PC-9 (cell line): ENCODE measurements at regions not wholly inside any gene's neighbourhood (a gene's known extent, or its start where the extent isn't known, plus 50 kb on each side); places are given as distances from the start of the nearest gene placed in this dataset.

Source experiments
- BruUV-seq: library from RNA; stranded (reverse); fragments of 400-500 nt; replicated peaks from 2 replicates; lab custom pipeline; 2021; lab: Mats Ljungman, UMichigan
- CTCF ChIA-PET: fragments of 300-600 bp; sonication (Branson Sonifier 250); formaldehyde crosslinking; loops from one replicate; lab custom pipeline; 2022; ENCODE audit warnings: antibody characterized with exemption; lab: Charles Lee
- POLR2A ChIA-PET: fragments of 300-600 bp; sonication (Branson Sonifier 250); formaldehyde crosslinking; loops from one replicate; lab custom pipeline; 2022; ENCODE audit warnings: antibody characterized with exemption; ENCODE audit not compliant: unreplicated experiment; lab: Charles Lee
- DNase-seq, 2 experiments: peaks; one replicate each; pipeline versions ENCODE4 v3.0.0 to v3.0.0-alpha.2; 2015 to 2022; ENCODE audit warnings: mixed read lengths in 1 of 2
- H2AFZ ChIP-seq: fragments of 200-600 bp; sonication (generic); 2 replicates; pipeline ENCODE4 v1.8.1; 2017; ENCODE audit warnings: antibody characterized with exemption
- H3F3A ChIP-seq: fragments of 200-600 bp; sonication (generic); 2 replicates; pipeline ENCODE4 v1.8.1; 2017; ENCODE audit warnings: antibody characterized with exemption, mild to moderate bottlenecking, low read depth; ENCODE audit not compliant: insufficient read depth
- H3K27ac ChIP-seq: fragments of 200-600 bp; sonication (generic); 2 replicates; pipeline ENCODE4 v1.6.1; 2016; ENCODE audit warnings: mixed run types
- H3K27me3 ChIP-seq: fragments of 200-600 bp; sonication (generic); 2 replicates; pipeline ENCODE4 v1.6.1; 2016; ENCODE audit warnings: low read depth, mixed run types; ENCODE audit not compliant: insufficient read depth
- H3K36me3 ChIP-seq: fragments of 200-600 bp; sonication (generic); 2 replicates; pipeline ENCODE4 v1.6.1; 2016; ENCODE audit warnings: low read depth, mixed run types
- H3K4me1 ChIP-seq: fragments of 200-600 bp; sonication (generic); replicated peaks from 2 replicates; pipeline ENCODE4 v1.6.1; 2016; ENCODE audit warnings: mixed run types; ENCODE audit not compliant: insufficient read depth
- H3K4me2 ChIP-seq: fragments of 200-600 bp; sonication (generic); 2 replicates; pipeline ENCODE4 v1.6.1; 2017; ENCODE audit warnings: mixed run types
- H3K4me3 ChIP-seq: fragments of 200-600 bp; sonication (generic); 2 replicates; pipeline ENCODE4 v1.6.1; 2016; ENCODE audit warnings: mixed run types
- H3K79me2 ChIP-seq: fragments of 200-600 bp; sonication (generic); 2 replicates; pipeline ENCODE4 v1.6.1; 2017; ENCODE audit warnings: low read depth, mixed run types
- H3K9me2 ChIP-seq: fragments of 200-600 bp; sonication (generic); 2 replicates; pipeline ENCODE4 v1.8.1; 2017; ENCODE audit warnings: mild to moderate bottlenecking; ENCODE audit not compliant: insufficient read depth
- H3K9me3 ChIP-seq: fragments of 200-600 bp; sonication (generic); 2 replicates; pipeline ENCODE4 v1.8.1; 2016; ENCODE audit warnings: low read depth; ENCODE audit not compliant: insufficient read depth
- H4K20me1 ChIP-seq: fragments of 200-600 bp; sonication (generic); 2 replicates; pipeline ENCODE4 v1.8.1; 2017; ENCODE audit not compliant: insufficient read depth
- CTCF ChIP-seq: fragments of 200-600 bp; sonication (generic); conservative IDR thresholded peaks from 2 replicates; pipeline ENCODE4 v1.6.1; 2017; ENCODE audit warnings: mixed run types, antibody characterized with exemption, mild to moderate bottlenecking, moderate library complexity
- EZH2 ChIP-seq: fragments of 200-600 bp; sonication (generic); IDR thresholded peaks from 2 replicates; pipeline ENCODE4 v1.8.0; 2017; ENCODE audit warnings: antibody characterized with exemption, low read depth
- intact Hi-C: fragments of 100-400 bp; cut with micrococcal nuclease; formaldehyde crosslinking; loops from one replicate; pipeline ENCODE4 v1.10.0; 2022; ENCODE audit not compliant: unreplicated experiment

- Histone ChIP-seq H3K36me3 (peaks cover 4% of the 10 kb centered on the region; the same call in 1 of the 2 replicates), H3K79me2 (0 out of 2 replicates have a peak, but pooled peaks cover 11% of the 10 kb centered on the region), H3K4me3 (no peak overlapping the region), H3K27me3 (no peaks in the 10 kb centered on the region), H3K4me2 (no peak overlapping the region), H4K20me1 (no peaks in the 10 kb centered on the region), H3K27ac (no peak overlapping the region), H2AFZ (no peak overlapping the region), H3F3A (peaks cover 44% of the 10 kb centered on the region), H3K9me3 (no peaks in the 10 kb centered on the region), H3K9me2 (no peaks in the 10 kb centered on the region), H3K4me1 (peaks cover 47% of the 10 kb centered on the region)
- intact Hi-C loops, result no loop called here
- CTCF ChIA-PET, result no interaction called here
- POLR2A ChIA-PET, result no interaction called here
- DNase-seq, result no peak
- BruUV-seq, result no TSS peak
- TF ChIP-seq EZH2 (no peak), CTCF (no peak)
These were observed 50.6 kb upstream of the CHST11 start for GRCh38 chr12:104406164-104406563.
